HCT116 (cell line): ENCODE measurements at regions not wholly inside any gene's neighbourhood (a gene's known extent, or its start where the extent isn't known, plus 50 kb on each side); places are given as distances from the start of the nearest gene placed in this dataset.

Experiments
- ATAC-seq: fragments of 200-7000 bp; cut with Tn5 transposase; 2 replicates; pipeline ENCODE4 v1.9.1; 2020; ENCODE audit warnings: mild to moderate bottlenecking, moderate library complexity
- BruUV-seq: library from RNA; stranded (reverse); fragments of 400-500 nt; replicated peaks from 2 replicates; lab custom pipeline; 2021; lab: Mats Ljungman, UMichigan
- CTCF ChIA-PET: fragments of 300-600 bp; sonication (Branson Sonifier 250); formaldehyde crosslinking; loops from one replicate; lab custom pipeline; 2021; ENCODE audit warnings: antibody characterized with exemption; lab: Charles Lee
- POLR2A ChIA-PET: fragments of 300-600, 350-600 bp; sonication (Branson Sonifier 250); formaldehyde crosslinking; loops from one replicate; lab custom pipeline; 2021; ENCODE audit warnings: antibody characterized with exemption; lab: Charles Lee
- RAD21 ChIA-PET, 2 experiments: fragments of 300-600 bp; sonication (Branson Sonifier 250); formaldehyde crosslinking; loops; one replicate each; lab custom pipeline; 2023; ENCODE audit warnings: low total read pairs in 2 of 2; ENCODE audit not compliant: uncharacterized antibody in 2 of 2, unreplicated experiment in 2 of 2, low non-redundant PET in 1 of 2; lab: Charles Lee
- DNase-seq: peaks from one replicate; pipeline ENCODE4 v3.0.0-alpha.2; 2010; ENCODE audit warnings: low read depth, low spot score
- H2AFZ ChIP-seq: fragments of 200-600 bp; shearing (Covaris generic), sonication (generic); 2 replicates; pipeline ENCODE4 v1.6.1; 2017; ENCODE audit warnings: low read depth, mixed run types, mixed read lengths, antibody characterized with exemption, low read length; ENCODE audit not compliant: poor library complexity, severe bottlenecking
- H3K27ac ChIP-seq: 2 replicates; pipeline ENCODE4 v1.5.1; 2012; ENCODE audit warnings: low read depth, low read length
- H3K27me3 ChIP-seq: fragments of 200-600 bp; sonication (generic); 2 replicates; pipeline ENCODE4 v1.6.1; 2016; ENCODE audit warnings: mixed run types, low read length, mixed read lengths; ENCODE audit not compliant: insufficient read depth
- H3K36me3 ChIP-seq, 2 experiments: fragments of 200-500 bp in 1 of 2; fragments of 200-600 bp in 1 of 2; sonication (Bioruptor generic) in 1 of 2; sonication (generic) in 1 of 2; 2 replicates each; pipeline versions ENCODE4 v1.5.1 to v1.6.1; 2014 to 2016; ENCODE audit warnings: low read length in 2 of 2, inconsistent platforms in 1 of 2, mixed read lengths in 1 of 2, mixed run types in 1 of 2; ENCODE audit not compliant: insufficient read depth in 2 of 2, control insufficient read depth in 1 of 2
- H3K4me1 ChIP-seq, 2 experiments: fragments of 200-600 bp in 1 of 2; sonication (generic) in 1 of 2; 2 replicates each; pipeline versions ENCODE4 v1.5.1 to v1.6.1; 2012 to 2017; ENCODE audit warnings: low read length in 2 of 2, inconsistent platforms in 1 of 2, mild to moderate bottlenecking in 1 of 2, mixed read lengths in 1 of 2, mixed run types in 1 of 2, moderate library complexity in 1 of 2; ENCODE audit not compliant: insufficient read depth in 2 of 2, control insufficient read depth in 1 of 2
- H3K4me2 ChIP-seq: fragments of 200-600 bp; sonication (generic); 2 replicates; pipeline ENCODE4 v1.6.1; 2017; ENCODE audit warnings: mixed run types, low read length, mixed read lengths
- H3K4me3 ChIP-seq, 2 experiments: fragments of 200-600 bp in 1 of 2; sonication (generic) in 1 of 2; replicated peaks in 1 of 2; 2 replicates each; pipeline ENCODE4 v1.5.1; 2011 to 2016; ENCODE audit warnings: low read length in 2 of 2, control low read depth in 1 of 2, low read depth in 1 of 2, mild to moderate bottlenecking in 1 of 2, mixed read lengths in 1 of 2, mixed run types in 1 of 2
- H3K79me2 ChIP-seq: fragments of 200-600 bp; sonication (generic); 2 replicates; pipeline ENCODE4 v1.6.1; 2017; ENCODE audit warnings: mild to moderate bottlenecking, mixed run types, low read length, moderate library complexity, mixed read lengths; ENCODE audit not compliant: insufficient read depth
- H3K9ac ChIP-seq: fragments of 200-600 bp; sonication (generic); 2 replicates; pipeline ENCODE4 v1.6.1; 2016; ENCODE audit warnings: low read length, mixed read lengths
- H3K9me2 ChIP-seq: fragments of 200-600 bp; sonication (generic), shearing (Covaris generic); 2 replicates; pipeline ENCODE4 v1.6.1; 2017; ENCODE audit warnings: mixed run types, mild to moderate bottlenecking, moderate library complexity; ENCODE audit not compliant: insufficient read depth
- H3K9me3 ChIP-seq, 2 experiments: fragments of 200-500 bp in 1 of 2; fragments of 200-600 bp in 1 of 2; sonication (Bioruptor generic) in 1 of 2; sonication (generic) in 1 of 2; 2 replicates each; pipeline ENCODE4 v1.6.1; 2014 to 2017; ENCODE audit warnings: low read length in 2 of 2, mixed read lengths in 2 of 2, inconsistent platforms in 1 of 2, low read depth in 1 of 2, mild to moderate bottlenecking in 1 of 2, mixed run types in 1 of 2, moderate library complexity in 1 of 2; ENCODE audit not compliant: control insufficient read depth in 1 of 2, insufficient read depth in 1 of 2
- H4K20me1 ChIP-seq: fragments of 200-600 bp; sonication (generic), shearing (Covaris generic); 2 replicates; pipeline ENCODE4 v1.6.1; 2017; ENCODE audit warnings: mixed run types, mild to moderate bottlenecking, moderate library complexity; ENCODE audit not compliant: insufficient read depth
- ELF1 ChIP-seq: IDR thresholded peaks from 2 replicates; pipeline ENCODE4 v1.6.1; 2012; ENCODE audit warnings: low read depth, borderline replicate concordance
- EZH2phosphoT487 ChIP-seq: fragments of 200-600 bp; IDR thresholded peaks from 2 replicates; pipeline ENCODE4 v1.6.1; 2018; ENCODE audit warnings: antibody characterized with exemption, borderline replicate concordance
- FOSL1 ChIP-seq: IDR thresholded peaks from 2 replicates; pipeline ENCODE4 v1.6.1; 2012; ENCODE audit warnings: low read depth
- JUND ChIP-seq: IDR thresholded peaks from 2 replicates; pipeline ENCODE4 v1.6.1; 2012
- POLR2AphosphoS5 ChIP-seq: IDR thresholded peaks from 2 replicates; pipeline ENCODE4 v1.6.1; 2011; ENCODE audit warnings: mild to moderate bottlenecking, low read depth, low read length, moderate library complexity
- RAD21 ChIP-seq: IDR thresholded peaks from 2 replicates; pipeline ENCODE4 v1.6.1; 2012; ENCODE audit warnings: low read depth, mild to moderate bottlenecking
- SIN3A ChIP-seq: IDR thresholded peaks from 2 replicates; pipeline ENCODE4 v1.6.1; 2012; ENCODE audit warnings: low read depth
- SP1 ChIP-seq: IDR thresholded peaks from 2 replicates; pipeline ENCODE4 v1.6.1; 2012; ENCODE audit warnings: low read depth
- SRF ChIP-seq: IDR thresholded peaks from 2 replicates; pipeline ENCODE4 v1.6.1; 2012; ENCODE audit warnings: low read depth
- YY1 ChIP-seq: IDR thresholded peaks from 2 replicates; pipeline ENCODE4 v1.6.1; 2011; ENCODE audit warnings: low read length, low read depth, moderate library complexity, mild to moderate bottlenecking; ENCODE audit not compliant: insufficient replicate concordance; ENCODE audit errors: extremely low read depth
- ZFX ChIP-seq: fragments of 450-650 bp; IDR thresholded peaks from 2 replicates; pipeline ENCODE4 v1.6.1; 2017
- intact Hi-C: fragments of 100-400 bp; cut with micrococcal nuclease; formaldehyde crosslinking; loops from 2 replicates; pipeline ENCODE4 v1.10.0; 2022
- TF ChIP-seq, protein P1 (sequence below): IDR thresholded peaks from 2 replicates; pipeline ENCODE4 v1.6.1; 2012

GRCh38 chr6:104134876-104135275, 724.8 kb downstream of the HACE1 start:
- CTCF ChIA-PET = no interaction called here
- intact Hi-C loops = no loop called here
- no peak for ATAC-seq
- POLR2A ChIA-PET = no interaction called here
- H3K27ac ChIP-seq = no peak overlapping the region
- TF ChIP-seq POLR2AphosphoS5 (no peak), JUND (no peak), YY1 (no peak), SIN3A (no peak), SP1 (no peak)
- TF ChIP-seq, protein P1, sequence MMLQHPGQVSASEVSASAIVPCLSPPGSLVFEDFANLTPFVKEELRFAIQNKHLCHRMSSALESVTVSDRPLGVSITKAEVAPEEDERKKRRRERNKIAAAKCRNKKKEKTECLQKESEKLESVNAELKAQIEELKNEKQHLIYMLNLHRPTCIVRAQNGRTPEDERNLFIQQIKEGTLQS = no peak
- TF ChIP-seq, all 23 proteins: peak for 0
- Histone ChIP-seq H4K20me1 (no peaks in the 10 kb centered on the region; the same call in 1 of the 2 replicates), H3K4me2 (no peak overlapping the region), H3K79me2 (no peaks in the 10 kb centered on the region), H3K4me1 (no peaks in the 10 kb centered on the region), H3K4me3 (no peak overlapping the region), H3K36me3 (no peaks in the 10 kb centered on the region), H3K9ac (no peak overlapping the region), H3K9me3 (no peaks in the 10 kb centered on the region), H2AFZ (no peak overlapping the region), H3K9me2 (no peaks in the 10 kb centered on the region; the same call in 1 of the 2 replicates), H3K27me3 (no peaks in the 10 kb centered on the region)
- no TSS peak for BruUV-seq
- RAD21 ChIA-PET = no interaction called here
- no peak for DNase-seq

- Histone ChIP-seq H3K27ac (no peak overlapping the region), H3K9me3 (no peaks in the 10 kb centered on the region), H3K9ac (no peak overlapping the region), H3K4me3 (no peak overlapping the region), H3K27me3 (no peaks in the 10 kb centered on the region), H3K79me2 (no peaks in the 10 kb centered on the region), H2AFZ (no peak overlapping the region), H3K4me1 (no peaks in the 10 kb centered on the region), H3K9me2 (no peaks in the 10 kb centered on the region; the same call in 1 of the 2 replicates), H3K4me2 (no peak overlapping the region), H3K36me3 (no peaks in the 10 kb centered on the region), H4K20me1 (no peaks in the 10 kb centered on the region; the same call in 1 of the 2 replicates)
- no peak for ATAC-seq
- TF ChIP-seq FOSL1 (no peak), YY1 (no peak), ZFX (no peak), EZH2phosphoT487 (no peak), SRF (no peak), ELF1 (no peak), RAD21 (no peak)
- CTCF ChIA-PET = no interaction called here
- BruUV-seq = no TSS peak
- RAD21 ChIA-PET = no interaction called here
- intact Hi-C loops = loop anchor here (1.0 kb wide), 1 partner anchor 12 kb away; no protein-coding TSS in a partner anchor
- no peak for DNase-seq
- POLR2A ChIA-PET = no interaction called here
Observed at GRCh38 chr6:104130343-104130742, 729.4 kb downstream of the HACE1 start.
